T47D (cell line): ENCODE measurements at regions not wholly inside any gene's neighbourhood (a gene's known extent, or its start where the extent isn't known, plus 50 kb on each side); places are given as distances from the start of the nearest gene placed in this dataset.

ENCODE experiments used
- DNase-seq, 2 experiments: peaks; one replicate each; pipeline versions ENCODE4 v3.0.0 to v3.0.0-alpha.2; 2011 to 2012; ENCODE audit warnings: low read depth in 1 of 2, low spot score in 1 of 2
- JUND ChIP-seq: IDR thresholded peaks from 2 replicates; pipeline ENCODE4 v1.6.1; 2012; ENCODE audit warnings: low read depth
- in situ Hi-C: cut with HindIII; loops from 2 replicates; pipeline ENCODE4 v1.10.0; 2016; ENCODE audit warnings: low sequenced_read_pairs, low pct_unique_long_range_greater_than_20kb

- in situ Hi-C loops: no loop called here
- TF ChIP-seq JUND: no peak
- DNase-seq: no peak
Observed at GRCh38 chr4:137278431-137278830, 253.9 kb downstream of the PCDH18 start.

- in situ Hi-C loops: no loop called here
- no peak for DNase-seq
- no peak for TF ChIP-seq JUND
Observed at GRCh38 chr4:137274404-137274803, 257.9 kb downstream of the PCDH18 start.

GRCh38 chr4:137267024-137267423, 265.3 kb downstream of the PCDH18 start:
- DNase-seq: no peak
- in situ Hi-C loops: no loop called here
- TF ChIP-seq JUND: no peak

- TF ChIP-seq JUND: no peak
- in situ Hi-C loops: no loop called here
- no peak for DNase-seq
Observed at GRCh38 chr4:137266511-137266910, 265.8 kb downstream of the PCDH18 start.

GRCh38 chr4:137263206-137263605, 269.1 kb downstream of the PCDH18 start:
- in situ Hi-C loops: no loop called here
- no peak for DNase-seq
- TF ChIP-seq JUND: no peak

- DNase-seq: no peak
- TF ChIP-seq JUND: no peak
- in situ Hi-C loops: no loop called here
Observed at GRCh38 chr4:137253949-137254348, 278.3 kb downstream of the PCDH18 start.

GRCh38 chr4:137249112-137249511, 283.2 kb downstream of the PCDH18 start:
- TF ChIP-seq JUND: no peak
- in situ Hi-C loops: no loop called here
- DNase-seq: no peak

GRCh38 chr4:137238456-137239162, 293.7 kb downstream of the PCDH18 start:
- peak in 1 of 2 experiments; percentile 1 for DNase-seq
- in situ Hi-C loops: no loop called here
- no peak for TF ChIP-seq JUND

GRCh38 chr4:137226900-137227299, 305.4 kb downstream of the PCDH18 start:
- DNase-seq: peak in 1 of 2 experiments; percentile 16
- TF ChIP-seq JUND: no peak
- in situ Hi-C loops: no loop called here

- no peak for TF ChIP-seq JUND
- no peak for DNase-seq
- in situ Hi-C loops: no loop called here
Observed at GRCh38 chr4:137226221-137226620, 306.1 kb downstream of the PCDH18 start.

- DNase-seq: no peak
- TF ChIP-seq JUND: no peak
- in situ Hi-C loops: no loop called here
Observed at GRCh38 chr4:137213372-137214173, 318.7 kb downstream of the PCDH18 start.

GRCh38 chr4:137212601-137213000, 319.7 kb downstream of the PCDH18 start:
- no peak for DNase-seq
- in situ Hi-C loops: no loop called here
- TF ChIP-seq JUND: no peak

- DNase-seq: no peak
- TF ChIP-seq JUND: no peak
- in situ Hi-C loops: no loop called here
Observed at GRCh38 chr4:137209240-137209639, 323.1 kb downstream of the PCDH18 start.

- in situ Hi-C loops: no loop called here
- no peak for TF ChIP-seq JUND
- DNase-seq: no peak
Observed at GRCh38 chr4:137206781-137207180, 325.5 kb downstream of the PCDH18 start.
